ENCODE measurements at regions not wholly inside any gene's neighbourhood (a gene's known extent, or its start where the extent isn't known, plus 50 kb on each side); places are given as distances from the start of the nearest gene placed in this dataset.

- no peak for DNase-seq (ENCODE audit: insufficient read length, low spot score, missing footprints)
- H3K27me3 ChIP-seq (ENCODE audit: insufficient read depth, low read length), result no peaks in the 10 kb centered on the region
- no peak overlapping the region for H2AFZ ChIP-seq (ENCODE audit: low read length)
- no peaks in the 10 kb centered on the region for H3K4me1 ChIP-seq (ENCODE audit: insufficient read depth, low read length)
- TF ChIP-seq CTCF (IDR thresholded peaks at IDR 0.05; ENCODE audit: extremely low read depth, low read depth, low read length), result no peak
- no peaks in the 10 kb centered on the region for H3K9me3 ChIP-seq (ENCODE audit: low read depth, low read length)
- no peak overlapping the region for H3K4me3 ChIP-seq (ENCODE audit: insufficient read depth, low read length)
- H3K27ac ChIP-seq (ENCODE audit: low read depth, low read length), result no peak overlapping the region
- H3K36me3 ChIP-seq (ENCODE audit: insufficient read depth, low read length), result no peaks in the 10 kb centered on the region
- no peak overlapping the region for H3K4me2 ChIP-seq (ENCODE audit: insufficient read depth, low read length)
- H4K20me1 ChIP-seq (ENCODE audit: insufficient read depth, low read length), result no peaks in the 10 kb centered on the region
- H3K79me2 ChIP-seq (ENCODE audit: insufficient read depth, low read length), result no peaks in the 10 kb centered on the region
These were observed 457.9 kb downstream of the NR2F1-AS1 start for GRCh38 chr5:93123127-93123526.

- no peak for DNase-seq (ENCODE audit: insufficient read length, low spot score, missing footprints)
These were observed 458.6 kb downstream of the NR2F1-AS1 start for GRCh38 chr5:93122446-93122845.

GRCh38 chr5:93120771-93121170 is 460.2 kb downstream of the NR2F1-AS1 start:
- Histone ChIP-seq H2AFZ (ENCODE audit: low read length) (no peak overlapping the region), H3K27ac (ENCODE audit: low read depth, low read length) (no peak overlapping the region), H3K27me3 (ENCODE audit: insufficient read depth, low read length) (no peaks in the 10 kb centered on the region), H3K4me1 (ENCODE audit: insufficient read depth, low read length) (no peaks in the 10 kb centered on the region), H3K79me2 (ENCODE audit: insufficient read depth, low read length) (no peaks in the 10 kb centered on the region), H3K36me3 (ENCODE audit: insufficient read depth, low read length) (no peaks in the 10 kb centered on the region), H3K9me3 (ENCODE audit: low read depth, low read length) (no peaks in the 10 kb centered on the region), H3K4me3 (ENCODE audit: insufficient read depth, low read length) (no peak overlapping the region), H3K4me2 (ENCODE audit: insufficient read depth, low read length) (no peak overlapping the region), H4K20me1 (ENCODE audit: insufficient read depth, low read length) (no peaks in the 10 kb centered on the region)
- no peak for DNase-seq (ENCODE audit: insufficient read length, low spot score, missing footprints)
- no peak for TF ChIP-seq CTCF (IDR thresholded peaks at IDR 0.05; ENCODE audit: extremely low read depth, low read depth, low read length)

More at GRCh38 chr5:93122446-93122845, 458.6 kb downstream of the NR2F1-AS1 start:
- Histone ChIP-seq H3K27me3 (ENCODE audit: insufficient read depth, low read length) (no peaks in the 10 kb centered on the region), H3K4me2 (ENCODE audit: insufficient read depth, low read length) (no peak overlapping the region), H4K20me1 (ENCODE audit: insufficient read depth, low read length) (no peaks in the 10 kb centered on the region), H3K79me2 (ENCODE audit: insufficient read depth, low read length) (no peaks in the 10 kb centered on the region), H3K36me3 (ENCODE audit: insufficient read depth, low read length) (no peaks in the 10 kb centered on the region), H3K9me3 (ENCODE audit: low read depth, low read length) (no peaks in the 10 kb centered on the region), H2AFZ (ENCODE audit: low read length) (no peak overlapping the region), H3K27ac (ENCODE audit: low read depth, low read length) (no peak overlapping the region), H3K4me1 (ENCODE audit: insufficient read depth, low read length) (no peaks in the 10 kb centered on the region), H3K4me3 (ENCODE audit: insufficient read depth, low read length) (no peak overlapping the region)
- TF ChIP-seq CTCF (IDR thresholded peaks at IDR 0.05; ENCODE audit: extremely low read depth, low read depth, low read length), result no peak

- H3K4me2 ChIP-seq (ENCODE audit: insufficient read depth, low read length), result no peak overlapping the region
- no peaks in the 10 kb centered on the region for H3K36me3 ChIP-seq (ENCODE audit: insufficient read depth, low read length)
- H2AFZ ChIP-seq (ENCODE audit: low read length), result no peak overlapping the region
- no peak for TF ChIP-seq CTCF (IDR thresholded peaks at IDR 0.05; ENCODE audit: extremely low read depth, low read depth, low read length)
- DNase-seq (ENCODE audit: insufficient read length, low spot score, missing footprints), result no peak
- no peaks in the 10 kb centered on the region for H3K79me2 ChIP-seq (ENCODE audit: insufficient read depth, low read length)
- H3K4me3 ChIP-seq (ENCODE audit: insufficient read depth, low read length), result no peak overlapping the region
- H3K4me1 ChIP-seq (ENCODE audit: insufficient read depth, low read length), result no peaks in the 10 kb centered on the region
- no peaks in the 10 kb centered on the region for H3K27me3 ChIP-seq (ENCODE audit: insufficient read depth, low read length)
- no peaks in the 10 kb centered on the region for H4K20me1 ChIP-seq (ENCODE audit: insufficient read depth, low read length)
- H3K9me3 ChIP-seq (ENCODE audit: low read depth, low read length), result no peaks in the 10 kb centered on the region
- no peak overlapping the region for H3K27ac ChIP-seq (ENCODE audit: low read depth, low read length)
These were observed 461.0 kb downstream of the NR2F1-AS1 start for GRCh38 chr5:93120051-93120450.
